ENCODE measurements at regions not wholly inside any gene's neighbourhood (a gene's known extent, or its start where the extent isn't known, plus 50 kb on each side); places are given as distances from the start of the nearest gene placed in this dataset.
A peak's percentile ranks its signal among the peaks of the same experiment; 100 is the strongest.
"Not testable (repeated sequence)": the region's sequence is repeated elsewhere in the genome, so short reads cannot be mapped to it uniquely, and the experiment has no call there.

DNA sequence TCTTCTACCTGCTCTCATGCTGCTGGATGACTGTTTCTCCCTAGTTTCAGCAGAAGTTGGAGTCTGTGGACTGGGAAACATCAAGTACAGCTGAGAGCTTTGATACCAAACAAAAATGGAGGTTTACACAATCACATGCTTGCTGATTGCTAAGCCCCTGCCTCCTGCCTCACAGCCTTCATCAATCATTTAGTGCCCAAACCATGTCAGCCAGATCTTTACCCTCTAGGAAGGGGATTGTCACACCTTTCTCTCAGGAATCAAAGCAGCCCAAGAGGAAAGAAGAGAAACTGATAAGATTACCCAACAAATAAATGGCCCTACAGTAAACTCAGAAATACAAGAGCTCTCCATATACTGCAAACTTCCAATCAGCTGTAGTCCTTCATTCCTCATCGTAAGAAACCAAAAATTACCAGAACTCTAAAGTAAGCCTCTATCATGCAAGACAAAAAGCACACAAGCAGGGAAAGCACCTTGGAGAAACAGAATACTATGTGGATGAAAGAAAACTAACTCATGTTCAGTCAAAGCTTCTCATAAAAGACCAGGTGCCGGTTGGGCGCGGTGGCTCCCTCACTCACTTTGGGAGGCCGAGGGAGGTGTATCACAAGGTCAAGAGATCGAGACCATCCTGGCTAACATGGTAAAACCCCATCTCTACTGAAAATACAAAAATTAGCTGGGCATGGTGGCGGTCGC is 63.6 kb upstream of the RESF1 start:
- H3K4me3 ChIP-seq (ENCODE audit: low read depth, low read length): no peak overlapping the region
- TF ChIP-seq, protein P1, sequence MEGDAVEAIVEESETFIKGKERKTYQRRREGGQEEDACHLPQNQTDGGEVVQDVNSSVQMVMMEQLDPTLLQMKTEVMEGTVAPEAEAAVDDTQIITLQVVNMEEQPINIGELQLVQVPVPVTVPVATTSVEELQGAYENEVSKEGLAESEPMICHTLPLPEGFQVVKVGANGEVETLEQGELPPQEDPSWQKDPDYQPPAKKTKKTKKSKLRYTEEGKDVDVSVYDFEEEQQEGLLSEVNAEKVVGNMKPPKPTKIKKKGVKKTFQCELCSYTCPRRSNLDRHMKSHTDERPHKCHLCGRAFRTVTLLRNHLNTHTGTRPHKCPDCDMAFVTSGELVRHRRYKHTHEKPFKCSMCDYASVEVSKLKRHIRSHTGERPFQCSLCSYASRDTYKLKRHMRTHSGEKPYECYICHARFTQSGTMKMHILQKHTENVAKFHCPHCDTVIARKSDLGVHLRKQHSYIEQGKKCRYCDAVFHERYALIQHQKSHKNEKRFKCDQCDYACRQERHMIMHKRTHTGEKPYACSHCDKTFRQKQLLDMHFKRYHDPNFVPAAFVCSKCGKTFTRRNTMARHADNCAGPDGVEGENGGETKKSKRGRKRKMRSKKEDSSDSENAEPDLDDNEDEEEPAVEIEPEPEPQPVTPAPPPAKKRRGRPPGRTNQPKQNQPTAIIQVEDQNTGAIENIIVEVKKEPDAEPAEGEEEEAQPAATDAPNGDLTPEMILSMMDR (IDR thresholded peaks at IDR 0.05; ENCODE audit: insufficient read depth, low read depth, low read length): no peak
- no peak for DNase-seq (ENCODE audit: low read depth)

DNA sequence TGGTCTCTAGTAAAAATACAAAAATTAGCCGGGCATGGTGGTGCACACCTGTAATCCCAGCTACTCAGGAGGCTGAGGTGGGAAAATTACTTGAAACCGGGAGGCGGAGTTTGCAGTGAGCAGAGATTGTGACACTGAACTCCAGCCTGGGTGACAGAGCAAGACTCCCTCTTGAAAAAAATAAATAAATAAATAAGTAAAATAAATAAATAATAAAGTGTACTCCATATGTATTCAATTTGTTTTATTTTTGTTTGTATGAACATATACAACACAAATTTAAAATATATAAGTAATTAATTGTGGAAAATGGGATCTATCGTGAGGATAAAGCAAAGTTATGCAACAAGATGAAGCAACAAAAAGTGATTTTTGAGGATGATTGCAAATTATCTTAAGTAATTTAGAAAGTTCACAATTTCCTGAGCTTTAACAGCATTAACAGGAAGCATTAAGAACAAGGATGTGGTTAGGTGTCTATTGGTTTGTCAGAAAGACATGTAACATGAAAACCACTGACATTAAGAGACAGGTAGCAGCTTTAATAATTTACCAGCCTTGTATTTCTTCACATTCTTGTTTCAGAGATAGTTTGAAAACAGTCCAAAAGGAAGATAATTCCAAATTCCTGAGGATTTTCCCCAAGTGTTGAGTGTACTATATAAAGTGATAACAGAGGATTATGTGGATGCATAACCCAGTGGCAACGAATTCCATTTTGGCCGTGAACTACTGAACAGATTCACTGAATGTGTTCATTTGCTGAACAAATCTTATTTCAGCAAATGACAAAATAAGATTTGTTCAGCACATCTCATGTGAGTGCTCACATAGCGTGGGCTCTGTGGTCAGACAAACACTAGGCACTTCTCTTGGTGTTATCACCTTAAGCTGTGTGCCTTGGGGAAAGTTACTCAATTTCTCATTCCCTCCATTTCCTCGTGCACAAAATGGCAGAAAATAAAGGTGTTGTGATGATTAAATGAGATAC is 68.6 kb upstream of the RESF1 start:
- H3K4me3 ChIP-seq (ENCODE audit: low read depth, low read length): no peak overlapping the region
- DNase-seq (ENCODE audit: low read depth): peak; percentile 84
- TF ChIP-seq, protein P1 (IDR thresholded peaks at IDR 0.05; ENCODE audit: insufficient read depth, low read depth, low read length): no peak

DNA sequence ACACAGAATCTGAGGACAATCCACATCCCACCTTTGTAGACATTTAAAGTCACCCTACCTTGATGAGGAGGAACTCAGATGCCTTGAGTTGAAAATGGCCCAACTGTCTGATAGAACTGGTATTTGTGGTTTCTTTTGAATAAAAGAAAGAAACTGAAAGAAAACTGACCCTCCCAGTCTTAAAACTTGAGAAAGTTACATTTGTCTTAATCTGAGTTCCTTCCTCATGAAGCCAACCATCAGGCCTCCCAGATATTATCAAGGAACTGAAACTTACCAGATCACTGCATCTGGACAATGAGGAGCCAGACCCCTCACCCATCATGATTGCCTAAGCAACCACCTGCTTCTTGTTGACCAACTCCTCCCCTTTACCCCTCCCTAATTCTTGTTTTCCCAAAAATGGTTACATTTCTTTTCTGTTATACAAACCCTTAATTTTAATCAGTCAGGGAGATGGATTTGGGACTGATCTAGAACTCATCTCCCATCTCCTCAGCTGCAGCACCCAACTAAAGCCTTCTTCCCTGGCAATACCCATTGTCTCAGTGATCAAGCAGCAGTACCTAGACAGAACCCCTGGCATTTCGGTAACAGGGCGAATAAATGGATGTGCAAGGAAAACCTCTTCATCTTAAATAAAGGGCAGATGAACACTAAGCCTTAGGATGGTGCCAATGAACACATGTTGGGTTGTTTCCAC is 72.0 kb upstream of the RESF1 start:
- TF ChIP-seq, protein P1 (IDR thresholded peaks at IDR 0.05; ENCODE audit: insufficient read depth, low read depth, low read length): no peak
- H3K4me3 ChIP-seq (ENCODE audit: low read depth, low read length): no peak overlapping the region
- no peak for DNase-seq (ENCODE audit: low read depth)

DNA sequence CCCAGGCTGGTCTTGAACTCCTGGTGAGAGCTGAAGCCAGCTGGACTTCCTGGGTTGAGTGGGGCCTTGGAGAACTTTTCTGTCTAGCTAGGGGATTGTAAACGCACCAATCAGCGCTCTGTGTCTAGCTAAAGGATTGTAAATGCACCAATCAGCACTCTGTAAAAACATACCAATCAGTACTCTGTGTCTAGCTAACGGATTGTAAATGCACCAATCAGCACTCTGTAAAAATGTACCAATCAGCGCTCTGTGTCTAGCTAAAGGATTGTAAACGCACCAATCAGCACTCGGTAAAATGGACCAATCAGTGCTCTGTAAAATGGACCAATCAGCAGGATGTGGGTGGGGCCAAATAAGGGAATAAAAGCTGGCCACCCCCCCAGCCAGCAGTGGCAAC is 76.5 kb upstream of the RESF1 start:
- DNase-seq (ENCODE audit: low read depth); H3K4me3 ChIP-seq (ENCODE audit: low read depth, low read length): not testable (repeated sequence)

DNA sequence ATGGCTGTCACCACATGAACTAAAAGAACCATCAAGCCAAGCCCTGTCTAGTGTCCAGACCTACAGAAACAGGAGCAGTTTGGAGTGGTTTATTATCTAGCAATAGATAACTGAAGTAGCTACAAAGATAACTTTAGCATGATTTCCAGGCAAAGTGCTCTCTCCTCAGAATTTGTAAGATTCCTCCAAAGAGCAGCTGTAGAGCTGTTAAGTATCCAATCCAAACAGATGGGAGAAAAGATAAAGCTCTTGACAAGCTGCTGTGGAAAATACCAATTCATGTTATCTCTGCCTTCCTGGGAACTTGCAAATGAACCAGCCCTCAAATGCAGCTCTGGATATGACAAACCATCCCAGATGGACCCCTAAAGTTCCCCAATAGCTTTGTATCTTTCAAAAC is 78.9 kb upstream of the RESF1 start:
- TF ChIP-seq, protein P1 (IDR thresholded peaks at IDR 0.05; ENCODE audit: insufficient read depth, low read depth, low read length): no peak
- no peak overlapping the region for H3K4me3 ChIP-seq (ENCODE audit: low read depth, low read length)
- peak; percentile 89 for DNase-seq (ENCODE audit: low read depth)

DNA sequence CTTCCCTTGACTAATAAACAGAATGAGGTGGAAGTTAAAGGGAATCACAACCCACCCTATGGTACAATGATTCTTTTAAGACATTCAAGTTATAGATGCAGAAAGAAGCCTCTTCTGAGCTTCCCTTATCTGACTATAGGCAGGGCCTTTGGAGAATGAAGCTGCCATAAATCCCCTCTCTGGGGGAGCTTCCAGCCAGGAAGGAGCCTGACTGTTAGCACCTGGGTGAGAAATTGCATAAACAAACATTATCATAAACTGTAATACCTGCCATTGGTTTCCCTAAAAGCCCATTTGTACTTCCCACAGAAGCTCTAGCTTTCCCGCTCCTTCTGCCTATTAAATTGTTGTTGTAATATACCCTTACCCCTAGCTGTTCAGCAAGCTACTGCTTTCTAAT is 81.3 kb upstream of the RESF1 start:
- TF ChIP-seq, protein P1 (IDR thresholded peaks at IDR 0.05; ENCODE audit: insufficient read depth, low read depth, low read length): no peak
- DNase-seq (ENCODE audit: low read depth): no peak
- H3K4me3 ChIP-seq (ENCODE audit: low read depth, low read length): no peak overlapping the region

Data from fibroblast of villous mesenchyme (primary cell).